ENCODE measurements at regions not wholly inside any gene's neighbourhood (a gene's known extent, or its start where the extent isn't known, plus 50 kb on each side); places are given as distances from the start of the nearest gene placed in this dataset.

GRCh38 chr1:209323743-209324142, 259.8 kb upstream of the CAMK1G start:
- no peaks in the 10 kb centered on the region for H3K36me3 Mint-ChIP-seq (ENCODE audit: low read depth)
- no peak overlapping the region for H3K4me3 Mint-ChIP-seq
- H3K4me1 Mint-ChIP-seq (ENCODE audit: low read depth): no peaks in the 10 kb centered on the region
- H3K27me3 Mint-ChIP-seq (ENCODE audit: low read depth): no peaks in the 10 kb centered on the region
- no peak overlapping the region for H3K27ac Mint-ChIP-seq
- peaks cover 4% of the 10 kb centered on the region for H3K9me3 Mint-ChIP-seq

- no peaks in the 10 kb centered on the region for H3K36me3 Mint-ChIP-seq (ENCODE audit: low read depth)
- no peaks in the 10 kb centered on the region for H3K4me1 Mint-ChIP-seq (ENCODE audit: low read depth)
- H3K27me3 Mint-ChIP-seq (ENCODE audit: low read depth): peaks cover 5% of the 10 kb centered on the region
- H3K4me3 Mint-ChIP-seq: no peak overlapping the region
- H3K27ac Mint-ChIP-seq: no peak overlapping the region
- H3K9me3 Mint-ChIP-seq: peaks cover 4% of the 10 kb centered on the region
These were observed 258.3 kb upstream of the CAMK1G start for GRCh38 chr1:209324901-209325871.

GRCh38 chr1:209326076-209326475, 257.4 kb upstream of the CAMK1G start:
- no peak overlapping the region for H3K27ac Mint-ChIP-seq
- no peaks in the 10 kb centered on the region for H3K4me1 Mint-ChIP-seq (ENCODE audit: low read depth)
- peaks cover 5% of the 10 kb centered on the region for H3K27me3 Mint-ChIP-seq (ENCODE audit: low read depth)
- no peaks in the 10 kb centered on the region for H3K36me3 Mint-ChIP-seq (ENCODE audit: low read depth)
- peaks cover 4% of the 10 kb centered on the region for H3K9me3 Mint-ChIP-seq
- H3K4me3 Mint-ChIP-seq: no peak overlapping the region

GRCh38 chr1:209326831-209327230, 256.7 kb upstream of the CAMK1G start:
- Mint-ChIP-seq H3K4me1 (ENCODE audit: low read depth) (no peaks in the 10 kb centered on the region), H3K36me3 (ENCODE audit: low read depth) (no peaks in the 10 kb centered on the region), H3K27me3 (ENCODE audit: low read depth) (peaks cover 5% of the 10 kb centered on the region), H3K9me3 (peaks cover 1% of the 10 kb centered on the region), H3K27ac (no peak overlapping the region), H3K4me3 (no peak overlapping the region)

- no peaks in the 10 kb centered on the region for H3K4me1 Mint-ChIP-seq (ENCODE audit: low read depth)
- H3K36me3 Mint-ChIP-seq (ENCODE audit: low read depth): no peaks in the 10 kb centered on the region
- no peak overlapping the region for H3K27ac Mint-ChIP-seq
- H3K4me3 Mint-ChIP-seq: no peak overlapping the region
- no peaks in the 10 kb centered on the region for H3K9me3 Mint-ChIP-seq
- H3K27me3 Mint-ChIP-seq (ENCODE audit: low read depth): peaks cover 5% of the 10 kb centered on the region
These were observed 255.3 kb upstream of the CAMK1G start for GRCh38 chr1:209328196-209328595.

- H3K27me3 Mint-ChIP-seq (ENCODE audit: low read depth): peaks cover 10% of the 10 kb centered on the region
- H3K9me3 Mint-ChIP-seq: no peaks in the 10 kb centered on the region
- H3K4me3 Mint-ChIP-seq: no peak overlapping the region
- no peaks in the 10 kb centered on the region for H3K4me1 Mint-ChIP-seq (ENCODE audit: low read depth)
- no peak overlapping the region for H3K27ac Mint-ChIP-seq
- no peaks in the 10 kb centered on the region for H3K36me3 Mint-ChIP-seq (ENCODE audit: low read depth)
These were observed 248.3 kb upstream of the CAMK1G start for GRCh38 chr1:209335178-209335577.

- Mint-ChIP-seq H3K9me3 (no peaks in the 10 kb centered on the region), H3K4me3 (no peak overlapping the region), H3K27me3 (ENCODE audit: low read depth) (peaks cover 5% of the 10 kb centered on the region), H3K36me3 (ENCODE audit: low read depth) (no peaks in the 10 kb centered on the region), H3K4me1 (ENCODE audit: low read depth) (no peaks in the 10 kb centered on the region), H3K27ac (no peak overlapping the region)
These were observed 242.4 kb upstream of the CAMK1G start for GRCh38 chr1:209341146-209341545.

- Mint-ChIP-seq H3K27ac (no peak overlapping the region), H3K27me3 (ENCODE audit: low read depth) (peaks cover 12% of the 10 kb centered on the region), H3K9me3 (no peaks in the 10 kb centered on the region), H3K36me3 (ENCODE audit: low read depth) (no peaks in the 10 kb centered on the region), H3K4me1 (ENCODE audit: low read depth) (no peaks in the 10 kb centered on the region), H3K4me3 (no peak overlapping the region)
These were observed 241.7 kb upstream of the CAMK1G start for GRCh38 chr1:209341673-209342420.

GRCh38 chr1:209342441-209343175, 240.9 kb upstream of the CAMK1G start:
- Mint-ChIP-seq H3K36me3 (ENCODE audit: low read depth) (no peaks in the 10 kb centered on the region), H3K4me1 (ENCODE audit: low read depth) (no peaks in the 10 kb centered on the region), H3K27me3 (ENCODE audit: low read depth) (peaks cover 14% of the 10 kb centered on the region), H3K4me3 (no peak overlapping the region), H3K9me3 (no peaks in the 10 kb centered on the region), H3K27ac (no peak overlapping the region)

- Mint-ChIP-seq H3K4me1 (ENCODE audit: low read depth) (no peaks in the 10 kb centered on the region), H3K27me3 (ENCODE audit: low read depth) (peaks cover 14% of the 10 kb centered on the region), H3K36me3 (ENCODE audit: low read depth) (no peaks in the 10 kb centered on the region), H3K27ac (no peak overlapping the region), H3K9me3 (no peaks in the 10 kb centered on the region), H3K4me3 (no peak overlapping the region)
These were observed 240.0 kb upstream of the CAMK1G start for GRCh38 chr1:209343511-209343910.

GRCh38 chr1:209344156-209344555, 239.4 kb upstream of the CAMK1G start:
- H3K9me3 Mint-ChIP-seq: no peaks in the 10 kb centered on the region
- peaks cover 14% of the 10 kb centered on the region for H3K27me3 Mint-ChIP-seq (ENCODE audit: low read depth)
- H3K4me3 Mint-ChIP-seq: no peak overlapping the region
- H3K36me3 Mint-ChIP-seq (ENCODE audit: low read depth): no peaks in the 10 kb centered on the region
- H3K27ac Mint-ChIP-seq: no peak overlapping the region
- no peaks in the 10 kb centered on the region for H3K4me1 Mint-ChIP-seq (ENCODE audit: low read depth)

GRCh38 chr1:209349363-209350308, 233.9 kb upstream of the CAMK1G start:
- no peaks in the 10 kb centered on the region for H3K4me1 Mint-ChIP-seq (ENCODE audit: low read depth)
- no peak overlapping the region for H3K4me3 Mint-ChIP-seq
- no peaks in the 10 kb centered on the region for H3K9me3 Mint-ChIP-seq

GRCh38 chr1:209353053-209353452, 230.5 kb upstream of the CAMK1G start:
- Mint-ChIP-seq H3K27ac (no peak overlapping the region), H3K36me3 (ENCODE audit: low read depth) (no peaks in the 10 kb centered on the region), H3K9me3 (no peaks in the 10 kb centered on the region), H3K4me3 (no peak overlapping the region), H3K4me1 (ENCODE audit: low read depth) (no peaks in the 10 kb centered on the region), H3K27me3 (ENCODE audit: low read depth) (no peaks in the 10 kb centered on the region)

More at GRCh38 chr1:209349363-209350308, 233.9 kb upstream of the CAMK1G start:
- Mint-ChIP-seq H3K27ac (no peak overlapping the region), H3K36me3 (ENCODE audit: low read depth) (no peaks in the 10 kb centered on the region), H3K27me3 (ENCODE audit: low read depth) (peaks cover 10% of the 10 kb centered on the region)

Measured in T-helper 1 cell treated with Interleukin-12 subunit alpha and Interleukin-12 subunit beta and Interleukin-4 antibody, amounts not matched to agents 30 μg/mL and 1 μg/mL, for 36 hours (primary cell).